ENCODE measurements at regions not wholly inside any gene's neighbourhood (a gene's known extent, or its start where the extent isn't known, plus 50 kb on each side); places are given as distances from the start of the nearest gene placed in this dataset.

DNA sequence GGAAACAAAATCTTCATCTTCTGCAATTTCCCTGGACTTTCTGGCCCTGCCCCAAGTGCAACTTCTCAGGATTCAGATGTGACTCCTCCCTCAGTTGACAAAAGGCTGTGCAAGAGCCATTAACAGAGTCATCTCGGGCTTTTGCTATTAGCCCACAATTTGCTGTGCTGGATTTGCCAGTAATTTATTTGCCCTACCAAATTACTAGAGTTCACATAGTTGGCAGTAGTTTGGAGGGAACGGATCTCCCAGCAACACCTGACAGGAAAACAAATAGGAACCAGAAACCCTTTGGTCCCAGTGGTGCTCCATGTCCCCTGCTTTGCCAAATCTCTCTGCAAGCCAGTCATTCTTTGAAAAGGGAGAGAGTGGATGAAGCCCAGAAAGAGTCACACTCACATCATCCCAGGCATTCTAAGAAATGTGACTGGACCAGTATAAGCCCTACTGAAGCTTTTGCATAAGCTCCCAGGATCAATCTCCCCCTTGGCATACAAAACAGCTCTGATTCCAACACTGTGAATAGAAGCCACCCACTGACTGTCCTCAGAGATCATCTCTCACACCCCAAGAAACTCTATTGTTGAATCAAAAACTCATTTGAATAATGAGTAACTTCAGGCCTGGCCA lies 350.1 kb upstream of the NBEA start:
- no peak for DNase-seq (ENCODE audit: low read depth in 2 of 2)
- TF ChIP-seq, protein P1, sequence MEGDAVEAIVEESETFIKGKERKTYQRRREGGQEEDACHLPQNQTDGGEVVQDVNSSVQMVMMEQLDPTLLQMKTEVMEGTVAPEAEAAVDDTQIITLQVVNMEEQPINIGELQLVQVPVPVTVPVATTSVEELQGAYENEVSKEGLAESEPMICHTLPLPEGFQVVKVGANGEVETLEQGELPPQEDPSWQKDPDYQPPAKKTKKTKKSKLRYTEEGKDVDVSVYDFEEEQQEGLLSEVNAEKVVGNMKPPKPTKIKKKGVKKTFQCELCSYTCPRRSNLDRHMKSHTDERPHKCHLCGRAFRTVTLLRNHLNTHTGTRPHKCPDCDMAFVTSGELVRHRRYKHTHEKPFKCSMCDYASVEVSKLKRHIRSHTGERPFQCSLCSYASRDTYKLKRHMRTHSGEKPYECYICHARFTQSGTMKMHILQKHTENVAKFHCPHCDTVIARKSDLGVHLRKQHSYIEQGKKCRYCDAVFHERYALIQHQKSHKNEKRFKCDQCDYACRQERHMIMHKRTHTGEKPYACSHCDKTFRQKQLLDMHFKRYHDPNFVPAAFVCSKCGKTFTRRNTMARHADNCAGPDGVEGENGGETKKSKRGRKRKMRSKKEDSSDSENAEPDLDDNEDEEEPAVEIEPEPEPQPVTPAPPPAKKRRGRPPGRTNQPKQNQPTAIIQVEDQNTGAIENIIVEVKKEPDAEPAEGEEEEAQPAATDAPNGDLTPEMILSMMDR (IDR thresholded peaks at IDR 0.05; ENCODE audit: low read depth, low read length) = no peak
- no peak overlapping the region for H3K4me3 ChIP-seq (replicated peaks in 1 of 2; ENCODE audit: low read depth in 2 of 2, low read length in 2 of 2)

DNA sequence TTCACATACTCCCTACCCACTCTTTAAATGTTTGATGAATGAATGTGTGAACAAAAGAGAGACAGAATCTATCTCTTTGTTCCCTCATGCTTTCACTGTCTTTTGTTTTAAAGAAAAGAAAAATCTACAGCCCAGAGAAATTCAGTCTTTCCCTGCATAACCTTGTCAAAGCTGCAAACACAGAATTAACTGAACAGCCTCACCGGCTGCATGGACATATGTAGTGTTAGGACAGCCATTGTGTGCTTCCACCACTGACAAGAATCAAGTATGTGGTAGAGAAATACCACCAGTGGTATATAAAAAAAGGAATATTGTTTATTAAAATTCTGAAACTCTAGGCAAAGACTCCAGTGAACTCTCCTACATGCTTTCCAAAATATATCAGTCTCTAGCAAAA lies 348.4 kb upstream of the NBEA start:
- no peak for DNase-seq (ENCODE audit: low read depth in 2 of 2)
- TF ChIP-seq, protein P1 (IDR thresholded peaks at IDR 0.05; ENCODE audit: low read depth, low read length) = no peak
- no peak overlapping the region for H3K4me3 ChIP-seq (replicated peaks in 1 of 2; ENCODE audit: low read depth in 2 of 2, low read length in 2 of 2)

DNA sequence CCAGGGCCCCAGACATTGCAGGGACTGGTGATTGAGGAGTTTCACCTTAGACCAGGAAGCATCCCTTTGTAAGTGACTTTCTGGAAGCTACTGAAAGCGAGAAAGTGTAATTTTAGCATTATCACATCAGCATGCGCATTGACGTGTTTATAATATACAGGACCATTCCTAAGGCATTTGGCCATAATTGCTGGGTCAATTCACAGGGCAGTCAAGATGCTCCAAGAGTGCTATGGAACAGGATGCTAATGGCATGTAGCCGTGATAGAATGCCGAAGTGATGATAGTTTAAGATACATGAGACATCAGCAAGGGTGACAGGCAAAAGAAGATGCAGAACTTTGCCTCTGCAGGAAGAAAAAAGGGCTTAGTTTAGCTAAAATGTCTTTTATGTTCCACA lies 347.6 kb upstream of the NBEA start:
- TF ChIP-seq, protein P1 (IDR thresholded peaks at IDR 0.05; ENCODE audit: low read depth, low read length) = no peak
- H3K4me3 ChIP-seq (replicated peaks in 1 of 2; ENCODE audit: low read depth in 2 of 2, low read length in 2 of 2) = no peak overlapping the region
- DNase-seq (ENCODE audit: low read depth in 2 of 2) = no peak

DNA sequence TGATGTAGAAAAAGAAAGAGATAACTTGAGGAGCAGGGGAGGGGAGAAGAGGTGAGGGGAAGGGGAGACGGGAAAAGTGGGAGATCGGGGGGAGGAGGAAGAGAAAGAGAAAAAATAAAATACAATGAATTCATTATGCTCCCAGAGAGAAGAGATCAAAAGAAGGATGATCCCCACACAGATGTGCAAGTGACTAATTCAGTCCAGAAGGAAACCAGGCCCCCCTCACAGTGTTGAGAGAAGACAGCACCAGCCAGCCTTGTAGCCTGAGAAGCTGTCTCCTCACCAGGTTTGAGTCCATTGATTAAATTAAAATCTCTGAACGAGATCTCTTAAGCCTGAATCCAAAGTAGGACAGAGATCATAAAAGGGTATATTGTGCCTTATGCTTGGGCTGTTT lies 333.7 kb upstream of the NBEA start:
- H3K4me3 ChIP-seq (replicated peaks in 1 of 2; ENCODE audit: low read depth in 2 of 2, low read length in 2 of 2) = no peak overlapping the region
- no peak for DNase-seq (ENCODE audit: low read depth in 2 of 2)
- TF ChIP-seq, protein P1 (IDR thresholded peaks at IDR 0.05; ENCODE audit: low read depth, low read length) = no peak

DNA sequence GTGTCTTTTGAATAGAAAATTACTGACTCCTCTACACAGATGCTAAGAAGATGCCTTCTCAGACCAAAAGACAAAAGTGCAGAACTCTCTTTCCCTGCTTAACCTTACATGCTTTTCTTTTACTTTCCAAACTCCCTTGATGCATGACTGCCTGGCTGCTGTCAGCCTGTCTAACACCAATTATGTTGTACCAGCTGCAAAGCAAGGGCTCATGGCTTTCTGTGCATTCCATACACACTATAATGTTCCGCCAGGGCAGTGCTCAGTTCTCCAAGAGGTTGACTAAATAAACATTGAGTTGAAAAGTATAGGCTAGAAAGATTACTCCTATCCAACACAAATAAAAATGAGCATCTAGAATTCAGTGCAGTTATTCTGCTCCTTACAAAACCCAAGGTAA lies 330.4 kb upstream of the NBEA start:
- no peak overlapping the region for H3K4me3 ChIP-seq (replicated peaks in 1 of 2; ENCODE audit: low read depth in 2 of 2, low read length in 2 of 2)
- TF ChIP-seq, protein P1 (IDR thresholded peaks at IDR 0.05; ENCODE audit: low read depth, low read length) = no peak
- no peak for DNase-seq (ENCODE audit: low read depth in 2 of 2)

DNA sequence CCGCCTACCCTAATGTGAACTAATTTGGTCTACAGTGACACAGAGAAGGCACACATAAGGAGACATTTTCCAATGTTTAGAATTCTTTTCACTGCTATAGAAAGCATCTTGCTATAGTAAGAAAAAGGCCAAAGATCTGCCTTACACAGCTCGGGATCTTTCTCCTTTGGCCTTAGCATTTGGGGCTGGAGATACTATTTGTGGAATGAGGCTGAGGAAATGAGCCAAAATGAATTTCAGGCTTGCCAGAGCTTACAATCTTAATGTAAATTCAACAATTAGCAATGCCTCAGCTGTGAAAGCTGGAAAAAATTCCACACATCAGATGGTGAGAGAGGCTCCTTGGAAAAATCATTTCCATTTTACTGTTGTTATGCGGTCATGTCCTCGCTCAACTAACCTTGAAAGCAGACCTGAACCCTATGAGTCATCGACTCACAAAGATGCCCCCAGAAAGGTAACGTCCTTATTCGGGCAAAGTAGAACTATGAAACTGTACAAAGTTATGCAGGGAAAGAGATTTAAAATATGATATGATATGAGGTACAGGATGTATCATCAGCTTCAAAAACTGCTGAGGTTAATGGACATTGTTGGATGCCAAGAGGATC lies 324.5 kb upstream of the NBEA start:
- H3K4me3 ChIP-seq (replicated peaks in 1 of 2; ENCODE audit: low read depth in 2 of 2, low read length in 2 of 2) = no peak overlapping the region
- no peak for DNase-seq (ENCODE audit: low read depth in 2 of 2)
- TF ChIP-seq, protein P1 (IDR thresholded peaks at IDR 0.05; ENCODE audit: low read depth, low read length) = no peak

DNA sequence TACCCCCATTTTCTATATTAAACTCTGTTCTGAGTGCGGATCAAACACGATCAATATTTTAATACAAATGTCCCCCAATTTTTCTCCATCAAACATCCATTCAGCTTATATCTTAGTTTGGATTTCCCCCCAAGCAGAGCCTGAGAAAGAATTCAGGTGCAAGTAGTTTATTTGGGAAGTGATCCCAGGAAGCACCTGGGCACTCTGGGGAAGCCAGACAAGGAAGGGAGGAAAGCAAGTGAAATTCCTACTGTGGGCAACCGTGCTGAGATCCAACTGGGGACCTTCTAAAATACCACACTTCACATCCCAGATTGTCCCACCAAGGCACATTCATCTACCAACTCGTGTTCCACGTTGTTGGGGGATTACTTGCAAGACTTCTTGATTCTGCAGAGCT lies 323.4 kb upstream of the NBEA start:
- TF ChIP-seq, protein P1 (IDR thresholded peaks at IDR 0.05; ENCODE audit: low read depth, low read length) = no peak
- DNase-seq (ENCODE audit: low read depth in 2 of 2) = no peak
- no peak overlapping the region for H3K4me3 ChIP-seq (replicated peaks in 1 of 2; ENCODE audit: low read depth in 2 of 2, low read length in 2 of 2)

Data from cardiac fibroblast (primary cell).